Left ventricle myocardium inferior (tissue), 1 donor: ENCODE measurements at regions not wholly inside any gene's neighbourhood (a gene's known extent, or its start where the extent isn't known, plus 50 kb on each side); places are given as distances from the start of the nearest gene placed in this dataset.
A peak's percentile ranks its signal among the peaks of the same experiment; 100 is the strongest.
"Not testable (repeated sequence)": the region's sequence is repeated elsewhere in the genome, so short reads cannot be mapped to it uniquely, and the experiment has no call there.

Experiments used
- DNase-seq: peaks from one replicate; pipeline ENCODE4 v3.0.0-alpha.2; 2020
- H3K27ac ChIP-seq: fragments of 200-600 bp; replicated peaks from 2 replicates; pipeline ENCODE4 v1.8.0; 2021
- H3K27me3 ChIP-seq: fragments of 200-600 bp; 2 replicates; pipeline ENCODE4 v1.8.0; 2021; ENCODE audit warnings: low read depth
- H3K36me3 ChIP-seq: fragments of 200-600 bp; 2 replicates; pipeline ENCODE4 v1.8.0; 2021
- H3K4me1 ChIP-seq: fragments of 200-600 bp; 2 replicates; pipeline ENCODE4 v1.8.0; 2021
- H3K4me3 ChIP-seq: fragments of 200-600 bp; 2 replicates; pipeline ENCODE4 v1.8.0; 2021; ENCODE audit warnings: mild to moderate bottlenecking, moderate library complexity
- H3K9me3 ChIP-seq: fragments of 200-600 bp; replicated peaks from 2 replicates; pipeline ENCODE4 v1.8.0; 2021
- intact Hi-C: fragments of 100-400 bp; cut with micrococcal nuclease; formaldehyde crosslinking; loops from one replicate; pipeline ENCODE4 v1.11.0; 2022
- TF ChIP-seq, protein P1 (sequence below): fragments of 200-600 bp; IDR thresholded peaks from 2 replicates; pipeline ENCODE4 v1.8.0; 2021; ENCODE audit warnings: antibody characterized with exemption, mild to moderate bottlenecking, borderline replicate concordance
- donor health status: DM: no; HTN: yes; CAD: no; lungs with severe emphysema.

DNA sequence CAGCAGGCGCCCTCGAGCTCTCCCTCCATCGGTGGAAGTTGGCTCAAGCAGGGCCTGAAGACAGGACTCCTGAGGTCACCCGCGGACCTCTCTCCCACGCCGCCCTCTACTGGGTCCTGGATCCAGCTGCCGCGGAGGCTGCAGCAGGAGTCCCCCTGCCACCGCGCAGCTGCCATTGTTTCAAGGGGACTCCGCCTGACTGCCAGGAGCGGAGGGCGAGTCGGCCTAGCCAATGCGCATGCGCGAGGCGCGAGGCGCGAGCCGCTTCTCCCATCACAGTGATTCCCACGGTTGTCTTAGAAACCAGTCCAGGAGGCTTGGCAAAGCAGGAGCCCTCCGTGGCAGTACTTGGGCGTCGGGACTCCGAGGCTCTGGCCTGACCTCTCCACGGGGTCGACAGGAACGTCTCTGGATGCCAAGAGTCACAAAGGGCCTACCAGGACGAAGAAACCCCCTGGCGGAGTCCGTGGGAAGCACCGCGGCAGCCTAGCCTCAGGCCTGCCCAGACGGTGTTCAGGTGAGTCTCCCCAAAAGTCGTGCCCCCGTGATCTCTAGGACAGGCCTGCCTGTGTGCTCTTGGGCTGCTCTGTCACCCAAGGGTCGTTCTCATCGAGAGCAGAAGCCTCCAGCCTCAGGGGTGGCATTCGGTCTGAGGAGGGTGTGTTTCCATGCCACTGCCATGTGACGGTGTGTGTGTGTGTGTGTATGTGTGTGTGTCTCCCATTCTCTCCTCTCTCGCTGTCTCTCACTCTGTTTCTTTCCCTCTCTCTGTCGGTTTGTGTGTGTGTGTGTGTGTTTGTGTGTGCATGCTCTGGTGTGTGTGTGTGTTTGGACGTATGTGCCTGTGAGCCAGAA lies 290.6 kb upstream of the ZNF337 start:
- Histone ChIP-seq H3K27me3 (peaks cover 19% of the 10 kb centered on the region), H3K4me1 (peaks cover 4% of the 10 kb centered on the region), H3K36me3 (no peaks in the 10 kb centered on the region), H3K4me3 (peak overlapping the region; percentile 66), H3K9me3 (no peaks in the 10 kb centered on the region), H3K27ac (no peak overlapping the region)
- intact Hi-C loops, result no loop called here
- peak; percentile 34 for DNase-seq
- TF ChIP-seq, protein P1, sequence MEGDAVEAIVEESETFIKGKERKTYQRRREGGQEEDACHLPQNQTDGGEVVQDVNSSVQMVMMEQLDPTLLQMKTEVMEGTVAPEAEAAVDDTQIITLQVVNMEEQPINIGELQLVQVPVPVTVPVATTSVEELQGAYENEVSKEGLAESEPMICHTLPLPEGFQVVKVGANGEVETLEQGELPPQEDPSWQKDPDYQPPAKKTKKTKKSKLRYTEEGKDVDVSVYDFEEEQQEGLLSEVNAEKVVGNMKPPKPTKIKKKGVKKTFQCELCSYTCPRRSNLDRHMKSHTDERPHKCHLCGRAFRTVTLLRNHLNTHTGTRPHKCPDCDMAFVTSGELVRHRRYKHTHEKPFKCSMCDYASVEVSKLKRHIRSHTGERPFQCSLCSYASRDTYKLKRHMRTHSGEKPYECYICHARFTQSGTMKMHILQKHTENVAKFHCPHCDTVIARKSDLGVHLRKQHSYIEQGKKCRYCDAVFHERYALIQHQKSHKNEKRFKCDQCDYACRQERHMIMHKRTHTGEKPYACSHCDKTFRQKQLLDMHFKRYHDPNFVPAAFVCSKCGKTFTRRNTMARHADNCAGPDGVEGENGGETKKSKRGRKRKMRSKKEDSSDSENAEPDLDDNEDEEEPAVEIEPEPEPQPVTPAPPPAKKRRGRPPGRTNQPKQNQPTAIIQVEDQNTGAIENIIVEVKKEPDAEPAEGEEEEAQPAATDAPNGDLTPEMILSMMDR, result peak; percentile 57

DNA sequence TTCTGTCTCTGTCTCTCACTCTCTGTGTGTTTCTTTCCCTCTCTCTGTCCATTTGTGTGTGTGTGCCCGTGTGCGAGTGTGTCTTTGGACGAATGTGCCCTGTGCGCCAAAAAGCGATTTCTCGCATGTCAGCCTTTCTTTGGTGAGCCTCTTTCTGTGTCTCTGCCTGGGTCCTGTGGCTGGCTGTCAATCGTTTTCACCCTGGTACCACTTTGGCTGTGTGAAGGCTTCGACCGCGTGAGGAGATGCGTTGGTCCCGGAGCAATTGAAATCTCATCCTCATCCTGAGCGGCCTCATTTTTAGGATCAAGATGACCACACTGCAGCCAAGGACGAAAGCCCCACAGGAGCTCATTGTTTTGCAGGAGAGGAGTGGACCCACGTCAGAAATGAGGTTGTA lies 288.9 kb upstream of the ZNF337 start:
- TF ChIP-seq, protein P1, result no peak
- intact Hi-C loops, result no loop called here
- H3K27ac ChIP-seq, result no peak overlapping the region
- H3K4me3 ChIP-seq, result peak overlapping the region; percentile 60
- no peaks in the 10 kb centered on the region for H3K9me3 ChIP-seq
- no peaks in the 10 kb centered on the region for H3K36me3 ChIP-seq
- DNase-seq, result no peak
- H3K4me1 ChIP-seq, result peaks cover 4% of the 10 kb centered on the region
- peaks cover 2% of the 10 kb centered on the region for H3K27me3 ChIP-seq

DNA sequence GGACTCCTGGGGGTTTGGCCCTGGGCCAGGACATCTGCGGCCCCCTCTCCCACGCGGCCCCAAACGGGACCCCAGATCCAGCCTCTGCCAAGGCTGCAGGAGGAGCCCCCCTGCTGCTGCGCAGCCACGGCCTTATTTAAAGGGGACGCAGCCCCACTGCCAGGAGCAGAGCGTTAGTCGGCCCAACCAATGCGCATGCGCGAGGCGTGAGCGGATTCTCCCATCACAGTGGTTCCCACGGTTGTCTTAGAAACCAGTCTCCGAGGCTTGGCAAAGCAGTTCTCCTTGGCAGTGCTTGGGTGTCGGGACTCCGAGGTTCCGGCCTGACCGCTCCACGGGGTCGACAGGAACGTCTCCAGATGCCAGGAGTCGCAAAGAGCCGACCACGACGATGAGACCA lies 288.3 kb upstream of the ZNF337 start:
- no peaks in the 10 kb centered on the region for H3K9me3 ChIP-seq
- intact Hi-C loops, result no loop called here
- no peaks in the 10 kb centered on the region for H3K36me3 ChIP-seq
- H3K4me1 ChIP-seq, result peaks cover 4% of the 10 kb centered on the region
- H3K27me3 ChIP-seq, result no peaks in the 10 kb centered on the region
- H3K4me3 ChIP-seq, result peak overlapping the region; percentile 60
- peak; percentile 58 for DNase-seq
- TF ChIP-seq, protein P1, result no peak
- H3K27ac ChIP-seq, result no peak overlapping the region

DNA sequence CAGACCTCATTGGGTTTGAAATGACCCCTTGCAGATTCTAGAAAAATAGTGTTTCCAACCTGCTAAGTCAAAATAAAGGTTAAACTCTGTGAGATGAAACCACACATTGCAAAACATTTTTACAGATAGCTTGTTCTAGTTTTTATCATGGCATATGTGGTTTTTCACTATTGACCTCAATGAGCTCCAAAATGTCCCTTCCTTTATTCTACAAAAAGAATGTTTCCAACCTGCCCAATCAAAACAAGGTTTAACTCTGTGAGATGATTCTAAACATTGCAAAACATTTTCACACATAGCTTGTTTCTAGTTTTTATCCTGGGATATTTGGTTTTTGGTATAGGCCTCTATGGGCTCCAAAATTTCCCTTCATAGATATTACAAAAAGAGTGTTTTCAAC lies 286.0 kb upstream of the ZNF337 start:
- not testable (repeated sequence) for H3K27me3 ChIP-seq

DNA sequence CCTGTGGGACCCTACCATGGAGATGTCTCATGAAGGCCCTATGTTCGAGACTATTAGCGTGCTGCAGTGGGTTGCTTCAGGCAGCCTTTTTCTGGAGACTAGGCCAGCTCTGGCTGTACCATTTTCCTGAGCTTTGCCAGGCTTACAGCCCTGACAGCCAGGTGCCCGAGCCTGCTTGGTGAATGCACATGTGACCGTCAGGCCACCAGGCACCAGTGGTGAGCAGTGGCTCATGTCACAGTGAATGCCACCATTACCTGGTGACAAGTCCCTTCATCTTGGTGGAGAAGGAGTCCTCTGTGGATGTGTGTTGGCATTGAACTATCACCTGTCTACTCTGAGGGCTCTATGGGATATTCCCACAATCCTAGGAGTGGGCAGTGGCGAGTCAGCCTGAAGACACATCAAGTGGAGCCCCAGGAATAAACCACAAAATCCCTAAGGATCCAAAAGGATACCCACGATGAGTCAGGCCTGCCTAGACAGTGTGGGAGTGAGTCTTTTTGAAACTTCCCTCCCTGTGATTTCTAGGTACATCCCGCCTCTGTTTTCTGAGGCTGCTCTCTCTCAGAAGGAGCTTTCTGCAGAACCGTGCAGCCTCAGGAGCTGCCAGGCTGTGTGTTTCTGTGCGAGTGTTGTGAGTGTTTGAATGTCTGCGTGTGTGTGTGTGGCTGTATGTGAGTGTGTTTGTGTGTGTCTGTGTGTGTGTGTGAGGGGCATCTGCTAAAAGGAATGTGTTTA lies 282.0 kb upstream of the ZNF337 start:
- DNase-seq, H3K9me3 ChIP-seq, H3K27me3 ChIP-seq, H3K27ac ChIP-seq, H3K36me3 ChIP-seq, H3K4me3 ChIP-seq, H3K4me1 ChIP-seq, intact Hi-C loops: not testable (repeated sequence)

More for the DNA sequence above, 286.0 kb upstream of the ZNF337 start:
- intact Hi-C loops, H3K36me3 ChIP-seq, H3K27ac ChIP-seq, H3K9me3 ChIP-seq, H3K4me3 ChIP-seq, DNase-seq, H3K4me1 ChIP-seq: not testable (repeated sequence)

DNA sequence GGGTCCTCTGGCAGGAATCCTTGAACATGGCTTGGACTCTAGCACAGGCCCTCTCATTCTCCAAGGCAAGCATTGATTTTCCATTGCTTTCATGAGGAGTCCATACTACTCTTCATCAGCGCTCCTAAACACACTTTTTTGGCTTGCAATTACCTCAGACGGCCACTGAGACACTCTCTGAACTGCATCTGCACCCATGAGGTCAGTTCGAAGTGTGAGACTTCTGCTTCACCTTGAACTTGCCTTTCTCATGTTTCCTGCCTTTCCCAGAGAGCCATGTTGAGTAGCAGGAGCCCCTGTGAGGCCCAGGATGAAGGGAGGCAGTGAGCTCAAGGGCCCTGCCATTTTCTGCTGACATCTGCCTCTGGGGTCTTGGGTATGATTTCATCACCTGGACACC lies 279.2 kb upstream of the ZNF337 start:
- H3K27ac ChIP-seq, H3K9me3 ChIP-seq, H3K4me1 ChIP-seq, DNase-seq, H3K4me3 ChIP-seq, H3K27me3 ChIP-seq, H3K36me3 ChIP-seq, intact Hi-C loops: not testable (repeated sequence)

DNA sequence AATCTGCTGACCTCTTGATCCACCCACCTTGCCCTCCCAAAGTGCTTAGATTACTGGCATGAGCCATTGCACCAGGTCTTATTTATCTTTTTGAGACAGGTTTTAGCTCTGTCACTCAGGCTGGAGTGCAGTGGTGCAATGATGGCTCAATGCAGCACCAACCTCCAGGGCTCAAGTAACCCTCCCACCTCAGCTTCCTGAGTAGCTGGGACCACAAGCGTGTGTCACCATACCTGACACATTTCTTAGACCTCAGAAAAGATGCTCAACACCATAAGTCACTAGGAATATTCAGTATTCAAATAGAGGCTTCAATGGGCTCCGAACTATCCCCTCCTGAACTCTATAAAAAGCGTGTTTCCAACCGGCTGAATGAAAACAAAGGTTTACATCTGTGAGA lies 268.6 kb upstream of the ZNF337 start:
- intact Hi-C loops, H3K27ac ChIP-seq, H3K4me1 ChIP-seq, H3K27me3 ChIP-seq, H3K9me3 ChIP-seq, DNase-seq, H3K36me3 ChIP-seq, H3K4me3 ChIP-seq: not testable (repeated sequence)

DNA sequence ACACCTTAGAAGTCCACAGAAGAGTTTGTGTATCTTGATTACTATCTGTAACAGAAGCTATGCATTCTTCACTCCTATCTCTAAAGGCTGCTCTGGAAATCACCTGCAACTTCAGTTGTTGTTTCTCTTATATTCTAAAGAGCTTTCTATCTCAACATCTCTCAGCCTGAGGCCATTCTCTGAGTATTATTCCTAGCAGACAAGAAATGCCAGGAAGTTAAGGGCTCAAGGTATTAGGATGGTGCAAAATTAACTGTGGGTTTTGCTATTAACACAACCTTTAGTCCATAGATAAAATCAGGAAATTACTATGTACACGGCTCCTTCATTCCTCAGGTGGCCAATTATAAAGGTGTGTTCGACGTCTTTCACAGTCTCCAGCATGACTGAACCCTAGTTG lies 257.2 kb upstream of the ZNF337 start:
- H3K9me3 ChIP-seq, H3K36me3 ChIP-seq, H3K4me1 ChIP-seq, H3K27ac ChIP-seq, H3K4me3 ChIP-seq, DNase-seq, intact Hi-C loops: not testable (repeated sequence)
- peaks cover 15% of the 10 kb centered on the region for H3K27me3 ChIP-seq

DNA sequence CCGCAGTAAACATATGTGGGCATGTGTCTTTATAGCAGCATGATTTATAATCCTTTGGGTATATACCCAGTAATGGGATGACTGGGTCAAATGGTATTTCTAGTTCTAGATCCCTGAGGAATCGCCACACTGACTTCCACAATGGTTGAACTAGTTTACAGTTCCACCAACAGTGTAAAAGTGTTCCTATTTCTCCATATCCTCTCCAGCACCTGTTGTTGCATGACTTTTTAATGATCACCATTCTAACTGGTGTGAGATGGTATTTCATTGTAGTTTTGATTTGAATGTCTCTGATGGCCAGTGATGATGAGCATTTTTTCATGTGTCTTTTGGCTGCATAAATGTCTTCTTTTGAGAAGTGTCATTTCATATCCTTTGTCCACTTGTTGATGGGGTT lies 238.6 kb upstream of the ZNF337 start:
- H3K36me3 ChIP-seq, H3K9me3 ChIP-seq, H3K4me3 ChIP-seq, H3K4me1 ChIP-seq, H3K27me3 ChIP-seq, H3K27ac ChIP-seq, DNase-seq, intact Hi-C loops: not testable (repeated sequence)

DNA sequence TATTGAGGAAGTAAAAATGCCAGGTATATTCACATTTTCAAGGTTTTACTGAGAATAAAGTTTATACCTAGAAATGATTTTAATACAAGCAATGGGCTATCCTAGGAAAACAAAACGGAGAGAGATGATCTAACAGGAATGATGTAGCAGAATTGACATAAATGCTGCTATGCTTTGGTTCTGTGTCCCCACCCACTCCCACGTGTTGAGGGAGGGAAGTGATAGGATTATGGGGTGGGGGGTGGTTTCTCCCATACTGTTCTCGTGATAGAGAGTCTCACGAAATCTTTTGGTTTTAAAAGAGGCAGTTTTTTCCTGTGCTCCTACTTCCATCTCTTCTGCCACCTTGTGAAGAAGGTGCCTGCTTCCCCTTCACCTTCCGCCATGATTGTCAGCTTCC lies 236.2 kb upstream of the ZNF337 start:
- H3K9me3 ChIP-seq, H3K27ac ChIP-seq, H3K27me3 ChIP-seq, intact Hi-C loops, DNase-seq, H3K4me3 ChIP-seq, H3K36me3 ChIP-seq, H3K4me1 ChIP-seq: not testable (repeated sequence)

DNA sequence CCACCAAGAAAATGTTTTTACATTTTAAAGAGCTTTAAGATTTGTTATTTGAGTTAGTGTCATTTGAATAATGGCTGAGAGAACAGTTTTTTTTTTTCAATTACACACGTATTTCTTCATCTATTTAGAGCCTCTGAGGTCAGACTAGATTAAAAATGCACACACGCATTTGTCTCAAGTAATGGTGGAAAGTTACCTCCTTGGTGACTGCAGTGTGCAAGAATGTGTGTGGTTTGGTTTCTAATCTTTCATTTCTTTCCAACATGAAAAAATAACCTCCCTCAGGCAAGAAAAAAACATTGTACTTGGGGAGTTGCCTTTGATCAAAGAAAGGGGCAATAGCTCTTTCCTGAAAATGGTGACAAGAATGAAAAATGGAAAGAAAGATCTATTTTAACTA lies 235.5 kb upstream of the ZNF337 start:
- H3K9me3 ChIP-seq, H3K4me1 ChIP-seq, H3K4me3 ChIP-seq, intact Hi-C loops, DNase-seq, H3K27me3 ChIP-seq, H3K36me3 ChIP-seq, H3K27ac ChIP-seq: not testable (repeated sequence)
